HG02759 (cell line): ENCODE measurements at regions not wholly inside any gene's neighbourhood (a gene's known extent, or its start where the extent isn't known, plus 50 kb on each side); places are given as distances from the start of the nearest gene placed in this dataset.
"Not testable (repeated sequence)": the region's sequence is repeated elsewhere in the genome, so short reads cannot be mapped to it uniquely, and the experiment has no call there.

Experiments used
- ATAC-seq: cut with Tn5 transposase; IDR thresholded peaks from one replicate; pipeline ENCODE4 v1.9.1; 2021; ENCODE audit warnings: mild to moderate bottlenecking, moderate library complexity; ENCODE audit not compliant: unreplicated experiment

DNA sequence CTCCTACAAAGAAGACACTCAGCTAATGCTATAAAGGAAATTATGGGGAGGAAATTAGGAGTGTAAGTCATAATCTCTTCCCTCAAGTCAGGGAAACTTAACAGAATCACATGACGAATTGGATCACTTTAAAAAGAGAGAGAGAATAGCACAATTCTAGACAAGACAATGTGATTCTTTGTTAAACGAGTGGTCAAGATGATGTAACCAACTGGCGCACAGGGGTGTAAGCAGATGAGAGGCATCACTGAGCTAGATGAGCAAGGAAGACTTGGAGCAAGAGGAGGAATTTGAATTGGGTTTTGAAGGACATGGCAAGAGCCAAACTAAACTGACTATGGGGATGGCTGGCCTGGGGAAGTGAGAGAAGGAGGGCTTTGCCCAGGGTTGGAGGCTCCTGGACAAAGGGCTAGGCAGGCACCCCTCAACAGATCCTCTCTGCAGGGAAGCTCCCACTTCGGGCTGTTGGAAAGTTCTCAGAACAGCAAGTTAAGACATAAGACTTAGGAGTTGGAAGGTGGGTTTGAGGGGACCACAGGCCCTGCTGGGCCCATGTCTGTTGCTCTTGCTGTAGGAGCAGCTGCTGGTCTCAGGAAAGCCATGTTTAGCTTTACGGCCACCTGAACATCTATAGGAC, 123.9 kb upstream of the GRIK3 start:
- ATAC-seq: no peak

DNA sequence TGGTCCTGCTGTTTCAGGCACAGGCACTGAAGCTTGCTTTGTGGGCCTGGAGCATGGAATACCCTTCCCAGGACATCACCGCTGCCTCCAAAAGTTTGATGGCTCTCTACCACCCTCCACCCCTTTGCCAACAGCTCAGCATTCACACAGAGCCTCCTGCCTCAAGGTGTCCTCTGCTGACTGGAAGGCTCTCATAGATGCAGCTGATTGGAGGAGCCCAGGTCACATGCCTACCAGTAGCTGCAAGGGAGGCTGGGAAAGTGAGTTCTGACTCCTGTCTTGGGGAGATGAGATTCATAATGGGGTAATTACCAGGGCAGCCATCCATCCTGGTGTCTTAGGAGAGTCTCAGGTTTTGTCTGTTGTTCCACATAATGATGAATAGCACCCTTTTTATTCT, 124.8 kb upstream of the GRIK3 start:
- ATAC-seq: no peak

DNA sequence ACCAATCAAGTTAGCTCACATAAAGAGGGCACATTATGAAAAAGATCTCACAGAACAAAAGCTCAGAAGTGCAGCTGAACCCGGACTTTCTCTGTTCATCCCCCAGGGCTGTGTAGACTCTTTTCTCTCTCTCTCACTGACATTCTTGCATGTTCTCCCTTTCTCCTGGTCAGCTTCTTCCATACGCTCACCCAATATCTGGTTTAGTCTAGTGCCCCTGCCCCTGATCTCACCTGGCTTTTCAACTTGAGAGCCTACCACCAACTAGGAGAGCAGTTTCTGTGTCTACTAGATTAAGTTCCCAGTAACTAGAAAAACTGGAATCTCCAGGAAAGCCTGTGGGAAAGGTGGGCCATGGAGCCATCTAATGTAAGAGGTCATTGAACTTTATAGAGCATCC, 126.9 kb upstream of the GRIK3 start:
- no peak for ATAC-seq

DNA sequence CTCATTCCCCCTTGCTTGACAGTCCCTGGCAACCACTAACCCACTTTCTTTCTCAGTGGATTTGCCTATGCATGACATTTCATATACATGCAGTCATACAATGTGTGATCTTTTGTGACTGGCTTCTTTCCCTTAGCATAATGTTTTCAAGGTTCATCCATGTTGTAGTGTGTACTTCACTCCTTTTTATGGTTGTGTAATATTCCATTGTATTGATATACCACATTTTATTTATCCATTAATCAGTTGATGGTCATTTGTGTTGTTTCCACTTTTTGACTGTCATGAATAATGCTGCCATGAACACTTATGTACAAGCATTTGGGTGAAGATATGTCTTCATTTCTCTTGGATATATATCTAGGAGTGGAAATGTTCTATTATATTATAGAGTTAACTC, 127.7 kb upstream of the GRIK3 start:
- no peak for ATAC-seq

DNA sequence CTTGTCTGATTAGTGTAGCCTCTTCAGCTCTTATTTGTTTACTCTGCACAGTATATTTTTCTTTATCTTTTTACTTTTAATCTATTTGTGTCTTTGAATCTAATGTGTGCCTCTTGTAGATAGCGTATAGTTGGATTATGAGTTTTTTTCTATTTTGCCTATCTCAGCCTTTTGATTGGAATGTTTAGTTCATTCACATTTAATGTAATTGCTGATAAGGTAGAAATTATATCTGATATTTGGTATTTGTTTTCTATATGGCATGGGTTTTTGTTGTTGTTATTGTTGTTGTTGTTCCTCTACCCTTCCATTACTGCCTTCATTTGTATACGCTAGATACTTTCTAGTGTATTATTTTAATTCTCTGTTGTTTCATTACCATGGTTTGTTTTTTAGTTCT, 131.7 kb upstream of the GRIK3 start:
- ATAC-seq: no peak

DNA sequence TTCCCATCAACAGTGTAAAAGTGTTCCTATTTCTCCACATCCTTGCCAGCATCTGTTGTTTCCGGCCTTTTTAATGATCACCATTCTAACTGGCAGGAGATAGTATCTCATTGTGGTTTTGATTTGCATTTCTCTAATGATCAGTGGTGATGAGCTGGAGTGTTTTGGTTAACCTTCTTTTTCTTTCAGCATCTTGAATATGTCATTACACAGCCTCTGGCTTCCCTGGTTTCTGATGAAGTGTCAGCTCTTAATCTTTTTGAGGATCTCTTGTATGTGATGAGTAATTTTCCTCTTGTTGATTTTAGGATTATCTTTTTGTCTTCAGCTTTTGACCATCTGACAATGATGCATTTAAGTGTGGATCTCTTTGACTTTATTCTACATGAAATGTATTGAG, 133.2 kb upstream of the GRIK3 start:
- no peak for ATAC-seq

DNA sequence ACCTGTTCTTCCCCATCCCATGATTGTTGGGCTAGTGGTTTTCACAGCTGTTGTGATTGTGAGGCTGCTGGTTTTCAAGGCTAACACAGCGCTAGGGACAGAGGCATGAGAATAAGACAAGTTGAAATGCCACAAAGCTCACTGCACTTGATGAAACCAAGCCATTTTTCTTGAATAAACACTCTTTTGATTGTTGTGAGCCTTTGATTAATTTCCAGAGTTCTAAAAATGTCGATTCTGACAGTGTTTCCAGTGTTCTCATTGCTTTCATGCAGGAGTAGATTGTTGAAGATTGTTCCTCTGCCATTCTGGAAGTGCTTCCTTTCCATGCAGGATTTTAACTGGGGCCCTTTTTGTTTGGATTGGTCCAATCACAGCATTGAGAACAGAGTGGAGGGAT, 134.9 kb upstream of the GRIK3 start:
- ATAC-seq: no peak

DNA sequence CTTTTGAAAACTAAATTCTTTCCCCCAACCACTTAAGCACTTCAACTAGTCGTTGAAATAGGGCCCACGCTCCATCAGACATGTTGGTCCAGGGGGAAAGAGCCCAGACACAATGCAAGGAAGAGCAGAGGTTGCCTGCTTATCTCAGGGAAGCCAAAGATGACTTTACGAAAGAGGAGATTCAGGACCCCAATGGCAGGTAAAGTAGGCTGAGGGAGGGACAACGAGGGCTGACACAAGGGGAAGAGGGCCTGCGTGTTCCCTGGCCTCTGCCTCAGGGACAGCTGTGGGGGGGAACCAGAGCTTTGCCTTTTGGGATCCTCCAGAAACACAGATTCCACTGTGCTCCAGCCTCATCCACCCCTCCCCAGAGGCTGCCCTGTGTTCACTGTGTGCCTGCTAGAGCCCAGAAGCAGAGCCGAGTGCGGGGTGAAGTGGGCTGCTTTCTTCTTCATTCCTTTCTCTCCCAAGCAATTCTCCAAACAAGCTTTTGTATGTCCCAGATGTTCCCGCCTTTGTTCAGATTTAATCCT, 135.5 kb upstream of the GRIK3 start:
- ATAC-seq: no peak

DNA sequence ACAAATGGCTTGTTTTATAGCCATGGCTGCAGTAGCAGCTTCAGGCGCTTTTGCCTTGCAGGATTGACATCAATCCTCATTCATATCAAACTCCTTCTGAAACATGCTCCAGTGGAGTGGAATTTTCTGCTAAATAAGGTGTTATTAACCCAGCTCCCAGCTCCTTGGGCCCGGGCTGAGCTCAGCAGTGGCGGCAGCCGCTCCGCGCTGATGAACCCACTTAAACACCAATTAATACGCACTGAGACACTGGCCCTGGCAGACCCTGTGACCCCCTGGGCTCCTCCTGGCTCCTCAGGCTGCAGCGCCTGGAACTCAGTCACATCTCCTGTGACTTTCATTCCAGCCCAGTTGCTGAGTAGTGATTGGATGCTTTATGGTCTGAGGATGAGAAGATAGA, 137.4 kb upstream of the GRIK3 start:
- no peak for ATAC-seq

DNA sequence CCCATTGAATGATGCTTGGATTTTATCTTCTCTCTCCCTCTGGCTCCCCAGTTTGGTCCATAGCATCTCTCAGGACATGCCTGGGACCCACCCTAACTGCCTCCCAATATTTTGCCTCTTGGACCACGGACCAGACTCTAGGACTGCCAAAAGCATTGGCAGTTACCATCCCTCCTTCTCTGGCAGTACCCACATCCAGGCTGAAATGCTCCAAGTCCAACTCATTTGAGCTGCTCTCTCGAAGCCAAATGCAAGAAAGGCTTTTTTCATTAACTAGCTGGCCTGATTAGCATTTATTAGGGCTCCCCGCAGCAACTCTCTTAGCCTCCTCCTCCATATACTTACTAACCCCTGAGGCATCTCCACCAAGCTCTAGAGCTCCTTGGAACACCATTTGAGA, 140.0 kb upstream of the GRIK3 start:
- ATAC-seq: no peak

DNA sequence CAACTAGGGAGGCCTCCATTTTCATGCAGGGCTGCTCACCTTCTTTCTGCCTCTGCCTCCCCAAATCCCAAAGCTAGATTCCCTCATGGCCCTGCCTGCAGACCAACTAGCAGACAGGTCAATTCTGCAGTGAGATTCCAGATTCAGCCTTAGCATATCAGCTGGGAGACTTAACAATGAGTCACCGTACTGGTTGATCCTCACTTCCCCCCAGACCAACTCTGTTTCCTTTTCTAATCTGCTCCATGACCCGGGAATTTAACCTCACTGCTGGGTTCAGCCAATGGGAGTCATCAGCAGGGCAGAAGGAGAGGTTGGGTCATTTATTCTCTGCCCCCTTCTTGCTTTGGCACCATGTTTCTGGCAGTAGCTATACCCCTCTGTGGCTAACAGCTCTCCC, 140.6 kb upstream of the GRIK3 start:
- no peak for ATAC-seq

DNA sequence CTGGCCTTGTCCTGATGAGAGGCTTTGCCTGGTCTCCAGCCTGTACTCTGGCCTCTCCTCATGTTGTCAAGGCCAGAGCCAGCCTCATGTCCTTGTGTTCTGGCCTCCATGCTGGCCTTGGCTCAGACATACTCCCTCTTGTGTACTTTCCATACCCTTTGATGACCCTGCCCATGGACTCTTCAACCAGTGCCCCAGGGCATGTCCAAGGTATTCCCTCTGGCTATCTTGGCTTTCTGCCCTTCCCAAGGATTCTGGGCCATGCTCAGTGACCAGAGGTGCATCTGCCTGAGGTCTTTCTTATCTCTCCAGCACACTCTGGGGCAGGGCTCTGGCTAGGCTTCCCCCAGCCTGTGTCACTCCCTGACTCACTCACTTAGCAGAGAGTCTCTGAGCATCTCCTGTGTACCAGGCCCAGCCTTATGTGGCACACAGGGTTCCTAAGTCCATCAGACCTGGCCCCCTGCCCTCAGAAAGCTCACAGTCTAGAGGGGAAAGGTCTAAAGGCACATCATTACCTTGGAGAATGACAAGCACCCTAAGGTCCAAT, 141.4 kb upstream of the GRIK3 start:
- no peak for ATAC-seq

DNA sequence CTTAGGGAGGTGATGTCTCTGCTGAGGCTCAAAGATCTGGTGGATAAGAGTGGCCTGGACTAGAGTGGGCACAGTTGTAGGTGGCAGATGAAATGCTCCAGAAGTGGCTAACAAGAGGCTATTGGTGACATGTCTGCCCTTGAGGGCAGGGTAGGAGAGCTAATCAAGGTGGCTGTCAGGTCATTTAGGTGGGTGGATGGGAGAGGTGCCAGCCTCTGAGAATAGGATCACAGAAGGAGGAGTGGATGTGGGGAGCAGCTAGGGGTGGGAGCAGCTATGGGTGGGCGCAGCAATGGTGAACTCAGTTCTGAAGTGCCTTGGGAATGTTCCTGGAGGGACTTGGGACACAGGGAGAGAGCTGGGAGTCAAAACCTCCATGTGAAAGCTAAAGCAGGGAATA, 142.0 kb upstream of the GRIK3 start:
- no peak for ATAC-seq

DNA sequence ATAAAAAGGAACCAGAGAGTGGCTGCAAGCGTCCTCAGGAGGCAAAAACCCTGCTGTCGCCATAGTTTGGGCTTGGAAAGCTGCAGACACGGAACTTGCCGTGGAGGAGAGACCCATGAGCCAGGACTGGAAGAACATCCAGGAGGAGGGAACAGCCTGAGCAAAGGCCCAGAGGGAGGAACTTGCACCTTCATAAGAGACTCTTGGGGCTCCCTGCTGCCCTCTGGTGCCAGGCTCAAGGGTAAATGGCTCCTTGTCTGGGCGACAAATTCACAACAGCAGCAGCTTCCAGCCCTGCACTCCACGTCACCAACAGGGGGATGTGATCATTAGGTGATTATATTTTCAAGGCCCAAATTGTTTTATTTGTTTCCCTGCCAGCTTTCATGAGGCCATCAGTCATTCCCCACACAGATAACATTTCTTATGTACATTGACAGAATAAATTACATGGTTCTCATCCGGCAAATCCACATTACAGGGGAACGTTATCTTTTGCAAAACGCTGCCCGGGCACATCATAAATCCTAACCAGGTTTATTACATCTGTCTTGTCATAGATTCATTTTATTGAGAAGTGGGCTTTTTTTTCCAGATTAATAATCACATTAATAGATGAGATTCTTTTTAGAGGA, 143.0 kb upstream of the GRIK3 start:
- no peak for ATAC-seq

DNA sequence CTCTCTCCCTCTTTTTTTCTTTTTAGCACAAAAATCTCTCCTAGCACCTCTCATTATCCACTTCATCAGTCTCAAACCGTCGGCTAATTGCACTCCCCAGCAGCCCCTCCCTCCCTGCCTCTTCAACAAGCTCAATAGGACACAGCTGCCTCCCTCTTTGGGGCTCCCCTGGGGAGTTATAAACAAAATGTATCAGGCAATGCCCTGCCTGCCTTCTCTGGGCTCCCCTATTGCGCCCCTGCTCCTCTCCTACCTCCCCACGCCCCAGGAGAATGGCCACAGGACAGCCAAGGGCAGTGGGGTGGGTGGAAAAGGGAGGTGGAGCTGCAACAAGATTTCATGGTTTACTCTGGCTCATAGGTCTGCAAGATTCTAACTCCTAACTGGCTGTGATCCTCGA, 147.1 kb upstream of the GRIK3 start:
- ATAC-seq: no peak

DNA sequence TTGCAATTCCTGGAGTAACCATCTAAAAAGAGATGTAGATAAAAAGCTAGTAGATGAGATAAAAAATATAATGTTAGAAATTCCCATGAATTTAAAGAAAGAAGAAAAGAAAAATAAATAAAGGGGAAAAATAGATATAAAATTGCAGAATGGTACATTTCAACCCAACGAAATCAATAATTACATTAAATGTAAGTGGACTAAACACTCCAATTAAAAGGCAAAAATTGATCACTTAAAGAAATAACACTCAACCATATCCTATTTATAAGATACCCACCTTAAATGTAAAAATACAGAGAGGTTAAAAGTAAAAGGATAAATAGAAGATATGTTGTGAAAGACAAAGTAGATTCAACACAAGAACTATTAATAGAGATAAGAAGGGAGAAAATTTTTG, 150.5 kb upstream of the GRIK3 start:
- no peak for ATAC-seq

DNA sequence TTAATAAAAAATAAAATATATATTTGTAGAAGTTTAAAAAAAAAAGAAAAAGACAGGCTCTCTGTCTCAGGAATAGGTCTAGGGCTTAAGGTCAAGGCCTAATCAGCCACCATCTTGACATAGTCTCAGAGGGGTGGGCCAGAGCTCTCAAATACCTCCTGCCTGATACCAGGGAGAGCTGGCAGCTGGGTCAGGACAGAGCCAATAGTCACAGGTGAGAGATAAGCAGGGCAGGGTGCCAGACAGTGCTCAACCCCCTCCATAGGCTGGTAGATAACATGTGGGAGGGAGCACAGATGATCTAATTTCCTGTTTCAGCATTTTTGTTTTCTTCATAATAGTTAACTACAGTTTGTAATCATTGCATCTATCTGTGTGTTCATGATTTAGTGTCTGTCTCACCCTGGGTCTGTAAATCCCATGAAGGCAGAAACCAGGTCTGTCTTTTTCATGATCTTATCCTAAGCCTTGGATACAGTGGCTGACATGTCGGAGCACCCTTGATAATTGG, 152.0 kb upstream of the GRIK3 start:
- ATAC-seq: no peak

DNA sequence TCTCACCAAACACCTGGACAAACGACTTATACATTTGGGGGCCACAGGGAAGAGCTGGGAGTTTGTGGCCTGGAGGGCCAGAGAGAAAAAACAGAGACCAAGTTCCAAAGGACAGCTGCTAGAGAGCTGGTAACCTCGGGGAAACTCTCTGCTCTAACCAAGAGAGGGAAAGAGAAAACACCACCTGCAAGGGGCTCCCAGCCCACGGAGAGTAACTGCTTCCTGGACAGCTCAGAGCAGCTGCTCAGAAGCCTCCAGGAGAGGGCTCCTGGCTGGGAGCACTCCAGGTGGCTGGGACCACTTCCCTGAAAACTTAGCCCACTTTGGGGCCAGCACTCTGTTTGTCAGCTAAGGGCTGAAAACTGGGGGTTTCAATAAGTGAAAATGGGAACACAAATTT, 154.8 kb upstream of the GRIK3 start:
- ATAC-seq: no peak

DNA sequence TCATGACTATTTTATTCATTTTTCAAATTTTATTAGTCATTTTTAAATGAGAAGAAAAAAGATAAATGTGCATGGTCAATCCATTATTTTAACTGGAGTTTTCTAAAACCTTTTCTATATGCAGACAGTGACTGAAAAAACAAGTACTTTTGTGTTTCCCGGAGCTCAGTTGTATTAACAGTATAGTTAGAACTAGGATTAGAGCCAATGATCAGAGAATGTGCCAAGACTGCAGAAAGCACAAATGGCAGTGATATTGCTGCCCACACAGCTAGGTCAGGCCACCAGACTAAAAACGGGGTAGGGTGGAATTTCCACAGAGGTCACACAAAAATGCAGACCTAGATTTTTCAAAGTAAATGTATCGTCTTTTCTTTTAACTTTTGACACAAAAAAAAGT, 163.1 kb upstream of the GRIK3 start:
- no peak for ATAC-seq

DNA sequence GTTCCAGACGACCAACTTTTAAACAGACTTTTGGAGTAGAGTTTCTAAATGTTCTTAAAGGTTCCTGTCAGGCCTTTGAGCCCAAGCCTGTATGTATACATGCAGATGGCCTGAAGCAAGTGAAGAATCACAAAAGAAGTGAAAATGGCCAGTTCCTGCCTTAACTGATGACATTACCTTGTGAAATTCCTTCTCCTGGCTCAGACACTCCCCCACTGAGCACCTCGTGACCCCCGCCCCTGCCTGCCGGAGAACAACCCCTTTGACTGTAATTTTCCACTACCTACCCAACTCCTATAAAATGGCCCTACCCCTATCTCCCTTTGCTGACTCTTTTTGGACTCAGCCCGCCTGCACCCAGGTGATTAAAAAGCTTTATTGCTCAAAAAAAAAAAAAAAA, 180.0 kb upstream of the GRIK3 start:
- ATAC-seq: not testable (repeated sequence)

DNA sequence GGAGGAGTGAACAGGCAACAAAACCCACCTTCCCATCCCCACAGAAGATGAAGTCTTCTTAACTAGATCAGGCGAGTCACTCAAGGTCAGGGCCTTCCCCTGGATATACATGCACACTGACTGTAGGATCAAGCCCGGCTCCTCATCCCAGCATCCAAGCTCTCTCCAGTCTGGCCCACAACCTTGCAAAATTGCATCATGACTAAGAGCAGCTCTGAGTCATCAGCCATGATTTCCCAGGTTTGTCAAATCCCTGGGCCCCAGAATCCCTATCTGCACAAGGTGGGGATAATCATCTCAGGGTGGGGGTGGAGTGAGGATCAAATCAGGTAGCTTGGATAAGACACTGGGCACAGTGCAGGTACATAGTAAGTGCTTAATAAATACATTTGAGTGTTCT, 199.3 kb upstream of the GRIK3 start:
- ATAC-seq: no peak

DNA sequence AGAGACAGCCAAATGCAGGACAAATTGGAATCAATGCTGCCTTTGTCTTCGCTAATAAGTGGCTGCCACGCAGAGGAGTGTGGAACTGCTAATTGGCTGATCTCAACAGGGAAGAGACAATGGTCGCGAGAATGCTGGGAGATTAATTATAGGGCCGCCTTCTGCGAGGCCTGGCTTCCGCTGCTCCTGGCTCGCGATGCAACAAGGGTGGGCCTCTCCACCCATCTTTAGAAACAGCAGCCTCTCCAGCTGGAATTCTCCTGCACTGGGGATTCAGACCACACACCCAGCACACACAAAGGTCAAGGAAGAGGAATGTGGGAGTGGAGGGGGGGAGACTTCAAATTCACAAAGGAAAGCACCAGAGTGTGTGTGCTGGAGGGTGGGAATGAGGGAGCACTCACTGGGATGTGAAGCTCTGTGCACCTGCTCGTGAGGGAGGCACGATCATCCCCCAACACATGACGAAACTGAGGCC, 200.7 kb upstream of the GRIK3 start:
- ATAC-seq: no peak
